Suppressor macrophage treated with lipopolysaccharide for 1 hour (primary cell): ENCODE measurements at regions not wholly inside any gene's neighbourhood (a gene's known extent, or its start where the extent isn't known, plus 50 kb on each side); places are given as distances from the start of the nearest gene placed in this dataset.
"Not testable (repeated sequence)": the region's sequence is repeated elsewhere in the genome, so short reads cannot be mapped to it uniquely, and the experiment has no call there.

Experiments
- DNase-seq, 3 donors: peaks; one replicate each; pipeline ENCODE4 v3.0.0-alpha.2; 2020 to 2022

DNA sequence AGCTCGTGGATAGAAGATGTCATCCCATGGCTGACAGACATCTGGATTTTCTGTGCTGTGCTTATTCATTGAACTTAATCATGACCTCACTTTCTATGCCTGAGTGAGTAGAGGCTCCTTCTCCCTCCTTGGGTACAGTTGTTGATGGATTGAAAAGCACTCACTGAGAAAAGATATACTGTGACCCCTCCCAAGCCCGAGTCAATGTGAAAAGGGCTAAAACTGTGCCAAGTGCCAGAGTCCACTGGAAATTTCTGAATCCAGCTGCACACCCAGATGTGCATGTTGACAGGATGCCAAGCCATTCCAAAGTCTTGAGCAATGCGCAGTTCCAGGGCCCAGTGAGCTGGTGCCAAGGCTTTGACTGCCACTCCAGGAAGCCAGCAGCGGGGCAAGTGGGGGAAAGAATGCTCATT is 473.0 kb downstream of the NTRK2 start:
- DNase-seq: no peak

- no peak for DNase-seq
Observed at GRCh38 chr9:85137696-85138095, 468.2 kb downstream of the NTRK2 start.

- DNase-seq: no peak
Observed at GRCh38 chr9:85136987-85137386, 467.5 kb downstream of the NTRK2 start.

GRCh38 chr9:85136507-85136906 is 467.0 kb downstream of the NTRK2 start:
- no peak for DNase-seq

GRCh38 chr9:85130764-85131163 is 461.2 kb downstream of the NTRK2 start:
- no peak for DNase-seq

GRCh38 chr9:85130260-85130659 is 460.7 kb downstream of the NTRK2 start:
- no peak for DNase-seq

- no peak for DNase-seq
Observed at GRCh38 chr9:85129514-85129913, 460.0 kb downstream of the NTRK2 start.

GRCh38 chr9:85118990-85119755 is 449.6 kb downstream of the NTRK2 start:
- peak in 1 of 3 donors; percentile 1 for DNase-seq

DNA sequence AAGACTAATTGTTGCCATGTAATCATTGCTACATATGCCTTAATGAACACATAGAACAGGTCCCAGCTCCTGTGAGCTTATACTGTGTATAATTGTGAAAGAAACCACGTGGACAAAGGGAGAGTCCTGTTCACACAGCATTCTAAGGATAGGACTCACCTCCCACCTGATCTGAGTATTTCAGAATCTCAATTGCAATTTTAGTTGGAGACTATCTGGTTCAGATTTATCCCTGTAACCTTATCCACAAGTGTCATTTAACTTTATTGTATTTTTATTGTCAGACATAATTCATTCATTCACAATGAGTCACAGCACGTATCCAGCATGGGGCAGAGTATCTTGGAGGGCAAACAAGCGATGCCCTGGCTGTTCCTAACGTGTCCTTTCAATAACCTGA is 448.3 kb downstream of the NTRK2 start:
- no peak for DNase-seq

- no peak for DNase-seq
Observed at GRCh38 chr9:85115473-85115872, 445.9 kb downstream of the NTRK2 start.

- DNase-seq: no peak
Observed at GRCh38 chr9:85114799-85115198, 445.3 kb downstream of the NTRK2 start.

DNA sequence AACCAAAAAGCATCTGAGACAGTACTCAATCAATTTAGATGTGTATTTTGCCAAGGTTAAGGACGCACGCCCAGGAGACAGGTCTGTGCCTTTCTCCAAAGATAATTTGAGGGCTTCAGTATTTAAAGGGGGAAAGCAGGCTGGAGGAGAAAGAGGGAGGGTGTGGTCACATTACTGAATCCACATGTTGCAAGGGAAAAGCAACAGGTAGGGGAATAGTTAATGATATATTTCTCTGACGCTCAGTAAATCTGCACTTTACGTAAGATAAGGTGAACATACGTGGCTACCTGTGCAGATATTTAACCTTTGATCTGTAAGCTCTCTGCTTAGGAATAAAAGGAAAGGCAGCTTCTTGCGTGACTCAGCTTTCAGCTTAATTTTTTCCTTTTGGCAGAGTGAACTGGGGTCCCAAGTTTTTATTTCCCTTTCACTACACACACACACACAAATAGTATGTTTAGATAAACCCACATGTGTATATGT is 443.4 kb downstream of the NTRK2 start:
- no peak for DNase-seq

DNA sequence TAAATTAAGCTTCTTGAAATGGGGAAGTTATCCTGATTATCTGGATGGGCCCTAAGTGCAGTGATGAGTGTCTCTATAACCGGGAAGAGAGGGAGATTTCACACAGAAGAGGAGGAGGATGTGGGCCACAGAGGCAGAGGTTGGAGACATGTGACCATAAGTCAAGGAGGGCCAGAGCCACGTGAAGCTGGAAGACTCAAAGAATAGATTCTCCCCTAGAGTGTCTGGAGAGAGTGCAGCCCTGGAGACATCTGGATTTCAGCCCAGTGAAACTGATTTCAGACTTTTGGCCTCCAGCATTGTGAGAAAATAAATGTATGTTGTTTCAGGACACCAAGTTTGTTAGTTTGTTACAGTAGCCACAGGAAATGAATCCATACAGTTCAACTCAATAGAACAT is 442.9 kb downstream of the NTRK2 start:
- DNase-seq: no peak

- DNase-seq: no peak
Observed at GRCh38 chr9:85108746-85109145, 439.2 kb downstream of the NTRK2 start.

DNA sequence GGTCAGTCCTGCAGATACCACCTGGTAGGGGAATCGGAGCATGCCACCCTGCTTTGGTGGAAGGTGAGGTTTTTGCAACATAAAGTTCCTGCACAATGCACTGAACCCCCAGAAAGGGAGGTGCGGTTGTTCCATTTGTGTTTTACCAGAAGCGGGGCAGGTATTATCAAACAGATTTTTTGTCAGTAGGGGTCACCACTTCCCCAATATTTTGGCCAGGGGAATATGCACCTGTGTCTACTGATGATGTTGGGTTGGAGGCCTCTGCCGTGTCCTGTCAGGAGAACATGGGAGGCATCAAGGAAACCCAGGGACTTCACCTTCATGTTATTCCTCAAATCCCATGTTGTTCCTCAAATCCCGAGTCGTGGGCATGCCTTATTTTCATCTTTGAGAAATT is 438.7 kb downstream of the NTRK2 start:
- DNase-seq: no peak

DNA sequence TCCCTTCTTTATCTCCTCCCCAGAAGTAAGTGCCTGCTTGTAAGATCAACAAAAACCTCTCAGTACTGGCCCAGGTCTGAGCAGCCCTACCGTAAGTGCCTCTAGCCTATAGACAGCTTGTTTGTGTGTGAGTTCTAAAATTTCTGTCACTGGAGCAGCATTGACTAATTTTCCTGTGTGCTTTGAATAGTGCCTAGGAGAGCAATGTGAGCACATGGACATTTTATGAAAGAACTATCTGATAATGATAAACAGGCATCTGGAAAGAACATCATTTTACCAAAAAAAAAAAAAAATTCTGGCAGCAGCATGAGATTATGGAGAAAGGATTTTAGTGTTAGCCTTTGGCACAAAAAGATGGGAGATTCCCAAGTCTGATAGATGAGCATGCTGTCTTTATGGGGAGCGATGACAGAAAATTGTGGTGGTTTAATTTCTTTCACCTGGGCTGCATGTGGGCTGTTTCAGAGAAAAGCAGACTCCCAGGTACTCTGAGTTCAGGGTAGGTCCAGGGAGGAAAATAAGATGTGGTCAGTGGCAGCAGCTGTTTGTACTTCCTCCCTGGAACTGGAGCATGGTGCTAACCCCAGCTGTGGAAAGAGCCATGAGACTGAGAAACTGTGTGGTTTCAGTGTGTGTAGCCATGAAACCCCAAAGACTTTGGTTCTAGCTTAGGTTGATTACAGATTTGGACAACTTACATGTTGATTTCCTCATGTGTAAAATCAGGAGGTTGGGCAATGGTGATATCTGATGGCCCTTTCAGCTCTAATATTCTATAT is 419.9 kb downstream of the NTRK2 start:
- DNase-seq: no peak

- no peak for DNase-seq
Observed at GRCh38 chr9:85081963-85082362, 412.4 kb downstream of the NTRK2 start.

DNA sequence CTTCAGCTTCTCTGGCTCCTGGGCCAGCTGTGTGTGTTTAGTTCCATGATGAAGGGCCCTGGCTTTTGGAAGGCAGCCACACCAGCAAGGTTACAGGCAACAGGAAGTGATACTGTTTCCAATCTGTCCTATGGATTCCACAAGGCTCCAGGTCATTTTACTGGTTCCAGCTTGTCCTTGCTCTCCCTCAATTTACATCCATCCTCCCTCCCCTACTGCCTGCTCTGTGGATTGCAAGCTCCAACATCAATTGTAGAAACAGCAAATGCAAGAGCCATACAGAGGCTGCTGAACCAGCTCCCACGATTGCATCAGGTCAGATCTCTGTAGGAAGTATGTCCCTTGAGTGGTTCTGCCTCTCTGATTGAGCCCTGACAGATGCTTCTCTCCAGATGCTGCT is 409.8 kb downstream of the NTRK2 start:
- no peak for DNase-seq

DNA sequence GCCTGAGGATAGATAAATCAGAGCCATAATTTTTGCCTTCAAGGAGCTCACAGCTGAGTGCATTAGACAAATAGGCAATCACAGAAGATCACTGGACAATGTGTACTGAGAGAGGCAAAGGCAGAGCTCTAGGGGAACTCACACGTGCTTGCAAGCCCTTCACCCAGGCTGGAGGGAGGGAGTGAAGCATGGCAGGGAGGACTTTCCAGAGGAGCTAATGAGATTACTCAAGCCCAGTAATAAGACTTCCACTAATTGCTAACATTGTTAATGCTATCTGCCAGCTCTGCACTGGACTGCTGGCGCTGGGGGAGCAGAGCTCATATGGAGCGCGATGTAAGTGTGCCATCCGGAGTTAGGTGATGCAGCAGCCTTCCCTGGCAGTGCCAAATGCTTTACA is 408.4 kb downstream of the NTRK2 start:
- no peak for DNase-seq

DNA sequence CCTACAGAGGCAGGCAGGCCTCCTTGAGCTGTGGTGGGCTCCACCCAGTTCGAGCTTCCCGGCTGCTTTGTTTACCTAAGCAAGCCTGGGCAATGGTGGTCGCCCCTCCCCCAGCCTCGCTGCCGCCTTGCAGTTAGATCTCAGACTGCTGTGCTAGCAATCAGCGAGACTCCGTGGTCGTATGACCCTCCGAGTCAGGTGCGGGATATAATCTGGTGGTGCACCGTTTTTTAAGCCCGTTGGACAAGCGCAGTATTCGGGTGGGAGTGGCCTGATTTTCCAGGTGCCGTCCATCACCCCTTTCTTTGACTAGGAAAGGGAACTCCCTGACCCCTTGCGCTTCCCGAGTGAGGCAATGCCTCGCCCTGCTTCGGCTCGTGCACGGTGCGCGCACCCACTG is 407.6 kb downstream of the NTRK2 start:
- not testable (repeated sequence) for DNase-seq
